HUES48 (cell line): ENCODE measurements at regions not wholly inside any gene's neighbourhood (a gene's known extent, or its start where the extent isn't known, plus 50 kb on each side); places are given as distances from the start of the nearest gene placed in this dataset.
"Not testable (repeated sequence)": the region's sequence is repeated elsewhere in the genome, so short reads cannot be mapped to it uniquely, and the experiment has no call there.

ENCODE experiments used
- H3K27ac ChIP-seq: one replicate; pipeline ENCODE4 v1.7.0; 2013; ENCODE audit warnings: low read depth, low read length, inconsistent platforms
- H3K27me3 ChIP-seq: 2 replicates; pipeline ENCODE4 v1.6.1; 2013; ENCODE audit warnings: mild to moderate bottlenecking, low read length; ENCODE audit not compliant: control insufficient read depth, insufficient read depth
- H3K36me3 ChIP-seq: 2 replicates; pipeline ENCODE4 v1.6.1; 2013; ENCODE audit warnings: low read length; ENCODE audit not compliant: control insufficient read depth, insufficient read depth
- H3K4me1 ChIP-seq: 2 replicates; pipeline ENCODE4 v1.6.1; 2013; ENCODE audit warnings: mild to moderate bottlenecking, low read length; ENCODE audit not compliant: control insufficient read depth, insufficient read depth
- H3K4me3 ChIP-seq: 2 replicates; pipeline ENCODE4 v1.5.1; 2013; ENCODE audit warnings: mild to moderate bottlenecking, low read depth, low read length
- H3K9ac ChIP-seq: 2 replicates; pipeline ENCODE4 v1.6.1; 2013; ENCODE audit warnings: mild to moderate bottlenecking, low read depth, low read length, moderate library complexity
- H3K9me3 ChIP-seq: 2 replicates; pipeline ENCODE4 v1.6.1; 2013; ENCODE audit warnings: low read length; ENCODE audit not compliant: control insufficient read depth, insufficient read depth

DNA sequence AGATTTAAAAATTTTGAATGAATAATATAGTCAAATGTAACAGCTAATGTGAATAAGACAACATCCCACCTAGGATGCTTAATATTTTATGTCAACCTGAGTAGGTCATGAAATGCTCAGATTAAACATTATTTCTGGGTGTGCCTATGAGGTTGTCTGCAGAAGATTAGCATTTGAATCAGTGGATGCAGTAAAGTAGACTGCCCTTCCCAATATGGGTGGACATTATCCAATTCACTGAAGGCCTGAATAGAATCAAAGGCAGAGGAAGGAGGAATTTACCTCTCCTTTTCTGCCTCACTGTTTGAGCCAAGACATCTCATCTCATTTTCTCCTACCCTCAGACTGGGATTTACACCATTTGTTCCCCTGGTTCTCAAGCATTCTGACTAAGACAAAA, 1582.3 kb downstream of the EFNA5 start:
- Histone ChIP-seq H3K36me3 (no peaks in the 10 kb centered on the region), H3K27me3 (no peaks in the 10 kb centered on the region), H3K27ac (no peak overlapping the region), H3K4me1 (peaks cover 55% of the 10 kb centered on the region), H3K9me3 (no peaks in the 10 kb centered on the region), H3K4me3 (no peak overlapping the region), H3K9ac (no peak overlapping the region)

GRCh38 chr5:106086352-106086751, 1584.4 kb downstream of the EFNA5 start:
- peak overlapping the region; percentile 69 for H3K27ac ChIP-seq
- H3K9me3 ChIP-seq = no peaks in the 10 kb centered on the region
- peak overlapping the region; percentile 43 for H3K9ac ChIP-seq
- H3K4me3 ChIP-seq = peak overlapping the region; percentile 33
- H3K36me3 ChIP-seq = no peaks in the 10 kb centered on the region
- H3K4me1 ChIP-seq = peaks cover 56% of the 10 kb centered on the region
- H3K27me3 ChIP-seq = no peaks in the 10 kb centered on the region

GRCh38 chr5:106085556-106085955, 1585.2 kb downstream of the EFNA5 start:
- Histone ChIP-seq H3K9me3 (no peaks in the 10 kb centered on the region), H3K36me3 (no peaks in the 10 kb centered on the region), H3K4me1 (peaks cover 56% of the 10 kb centered on the region), H3K27ac (peak overlapping the region; percentile 69), H3K4me3 (peak overlapping the region; percentile 38; the same call in 1 of the 2 replicates), H3K27me3 (no peaks in the 10 kb centered on the region), H3K9ac (peak overlapping the region; percentile 43; the same call in 1 of the 2 replicates)

- Histone ChIP-seq H3K4me1 (peaks cover 60% of the 10 kb centered on the region), H3K9me3 (no peaks in the 10 kb centered on the region), H3K36me3 (no peaks in the 10 kb centered on the region), H3K27me3 (no peaks in the 10 kb centered on the region), H3K27ac (peak overlapping the region; percentile 69), H3K4me3 (peak overlapping the region; percentile 38; the same call in 1 of the 2 replicates), H3K9ac (no peak overlapping the region; the same call in 1 of the 2 replicates)
These were observed 1585.6 kb downstream of the EFNA5 start for GRCh38 chr5:106085136-106085535.

DNA sequence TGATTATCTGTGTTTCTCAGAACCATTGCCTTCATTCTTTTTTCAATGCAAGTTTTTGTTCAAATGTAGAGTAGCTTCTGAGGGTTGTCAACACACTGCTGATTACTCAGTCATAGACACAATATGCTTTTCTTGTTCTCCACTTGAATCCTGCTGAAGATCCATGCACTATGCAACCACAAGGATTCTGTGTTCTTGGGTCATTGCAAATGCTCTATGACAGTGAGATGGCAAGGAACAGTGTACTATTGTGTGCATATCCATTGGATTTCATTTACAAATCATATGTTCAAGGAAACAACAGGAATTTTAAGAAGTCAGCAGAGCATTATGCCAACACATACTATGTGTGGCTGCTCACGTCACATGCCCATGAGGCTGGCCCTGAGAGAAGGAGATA, 1590.2 kb downstream of the EFNA5 start:
- Histone ChIP-seq H3K27me3 (no peaks in the 10 kb centered on the region), H3K36me3 (no peaks in the 10 kb centered on the region), H3K9me3 (no peaks in the 10 kb centered on the region), H3K4me3 (no peak overlapping the region), H3K27ac (no peak overlapping the region), H3K4me1 (peaks cover 32% of the 10 kb centered on the region), H3K9ac (no peak overlapping the region)

DNA sequence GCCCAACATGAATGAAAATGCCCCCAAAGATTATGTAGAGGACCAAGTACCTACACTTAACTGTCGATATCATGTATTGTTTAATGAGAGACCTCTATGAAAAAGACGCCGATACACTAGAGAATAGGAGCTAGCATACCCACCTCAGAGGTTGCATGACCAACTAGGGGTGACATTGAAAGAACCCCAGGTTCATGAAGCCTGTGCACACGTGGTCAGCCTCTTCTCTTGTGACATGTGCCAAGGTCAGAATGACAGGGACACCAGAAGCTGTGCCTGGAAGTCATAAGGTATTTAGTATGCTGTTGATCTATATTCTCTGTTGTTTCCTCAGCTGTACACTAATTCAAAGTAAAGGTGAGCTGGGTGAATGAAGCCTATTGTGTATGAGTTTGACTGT, 1594.1 kb downstream of the EFNA5 start:
- Histone ChIP-seq H3K4me3 (no peak overlapping the region), H3K27me3 (no peaks in the 10 kb centered on the region), H3K36me3 (no peaks in the 10 kb centered on the region), H3K27ac (no peak overlapping the region), H3K9ac (no peak overlapping the region), H3K9me3 (no peaks in the 10 kb centered on the region), H3K4me1 (peaks cover 12% of the 10 kb centered on the region; the same call in 1 of the 2 replicates)

GRCh38 chr5:106072208-106072607, 1598.5 kb downstream of the EFNA5 start:
- no peak overlapping the region for H3K4me3 ChIP-seq
- no peaks in the 10 kb centered on the region for H3K4me1 ChIP-seq
- H3K9ac ChIP-seq = no peak overlapping the region
- H3K36me3 ChIP-seq = no peaks in the 10 kb centered on the region
- H3K9me3 ChIP-seq = peaks cover 7% of the 10 kb centered on the region
- no peak overlapping the region for H3K27ac ChIP-seq
- no peaks in the 10 kb centered on the region for H3K27me3 ChIP-seq

DNA sequence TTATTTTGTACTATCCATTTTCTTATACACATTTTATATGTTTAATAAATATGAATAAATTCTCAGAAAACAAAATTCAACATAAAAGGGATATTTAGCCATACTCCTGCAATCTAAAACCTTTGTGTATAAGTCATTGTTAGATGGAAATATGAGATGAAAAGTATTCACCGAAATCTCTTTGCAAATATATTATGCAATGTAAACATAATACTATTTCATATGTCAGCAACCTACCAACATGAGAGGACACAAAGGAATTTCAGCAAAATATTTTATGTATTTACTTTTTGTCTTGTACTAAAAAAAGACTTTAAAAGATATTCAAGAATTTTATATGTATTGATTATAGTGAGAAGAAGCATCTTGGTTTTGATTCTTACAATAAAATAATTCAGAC, 1623.4 kb downstream of the EFNA5 start:
- H3K27ac ChIP-seq = no peak overlapping the region
- H3K36me3 ChIP-seq = no peaks in the 10 kb centered on the region
- no peak overlapping the region for H3K4me3 ChIP-seq
- H3K4me1 ChIP-seq = no peaks in the 10 kb centered on the region; the same call in 1 of the 2 replicates
- H3K27me3 ChIP-seq = no peaks in the 10 kb centered on the region
- no peak overlapping the region for H3K9ac ChIP-seq
- H3K9me3 ChIP-seq = no peaks in the 10 kb centered on the region

DNA sequence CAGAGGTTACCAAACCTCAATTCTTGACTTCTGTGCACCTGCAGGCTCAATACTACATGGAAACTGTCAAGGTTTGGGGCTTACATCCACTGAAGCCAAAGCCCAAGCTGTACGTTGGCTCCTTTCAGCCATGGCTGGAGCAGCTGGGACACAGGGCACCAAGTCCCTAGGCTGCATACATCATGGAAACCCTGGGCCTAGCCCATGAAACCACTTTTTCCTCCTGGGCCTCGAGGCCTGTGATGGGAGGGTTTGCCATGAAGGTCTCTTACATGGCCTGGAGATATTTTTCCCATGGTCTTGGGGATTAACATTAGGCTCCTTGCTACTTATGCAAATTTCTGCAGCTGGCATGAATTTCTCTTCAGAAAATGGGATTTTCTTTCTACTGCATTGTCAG, 1638.7 kb downstream of the EFNA5 start:
- H3K4me3 ChIP-seq, H3K36me3 ChIP-seq, H3K9ac ChIP-seq, H3K27ac ChIP-seq, H3K4me1 ChIP-seq, H3K27me3 ChIP-seq: not testable (repeated sequence)
- H3K9me3 ChIP-seq = peaks cover 11% of the 10 kb centered on the region

DNA sequence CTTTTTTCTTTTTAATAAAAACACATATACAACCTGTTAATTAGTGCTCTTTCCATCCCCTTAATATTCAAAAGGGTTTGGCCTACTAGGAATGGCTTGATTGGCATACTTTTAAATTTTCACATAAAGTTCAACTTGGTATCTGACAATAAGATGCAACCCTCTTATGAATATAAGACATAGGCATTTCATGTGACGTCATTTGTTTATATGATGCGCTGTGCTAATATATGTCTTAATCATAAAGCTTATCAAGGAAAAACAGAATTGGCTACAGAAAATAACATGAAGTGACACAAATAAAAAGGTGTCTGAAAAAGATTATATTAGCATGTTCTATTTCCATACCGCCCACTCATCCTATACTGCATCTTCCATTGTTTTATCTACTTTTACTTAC, 1642.4 kb downstream of the EFNA5 start:
- Histone ChIP-seq H3K4me3 (no peak overlapping the region), H3K4me1 (no peaks in the 10 kb centered on the region), H3K27me3 (no peaks in the 10 kb centered on the region), H3K9me3 (peaks cover 11% of the 10 kb centered on the region), H3K9ac (no peak overlapping the region), H3K36me3 (no peaks in the 10 kb centered on the region), H3K27ac (no peak overlapping the region)

- H3K4me3 ChIP-seq = no peak overlapping the region
- no peaks in the 10 kb centered on the region for H3K9me3 ChIP-seq
- no peaks in the 10 kb centered on the region for H3K27me3 ChIP-seq
- H3K27ac ChIP-seq = no peak overlapping the region
- H3K9ac ChIP-seq = no peak overlapping the region
- 0 out of 2 replicates have a peak, but pooled peaks cover 8% of the 10 kb centered on the region for H3K4me1 ChIP-seq
- H3K36me3 ChIP-seq = no peaks in the 10 kb centered on the region
These were observed 1649.8 kb downstream of the EFNA5 start for GRCh38 chr5:106020894-106021293.

GRCh38 chr5:106019261-106019660, 1651.5 kb downstream of the EFNA5 start:
- Histone ChIP-seq H3K9ac (no peak overlapping the region), H3K4me3 (no peak overlapping the region), H3K4me1 (0 out of 2 replicates have a peak, but pooled peaks cover 8% of the 10 kb centered on the region), H3K27me3 (no peaks in the 10 kb centered on the region), H3K27ac (no peak overlapping the region), H3K9me3 (no peaks in the 10 kb centered on the region), H3K36me3 (no peaks in the 10 kb centered on the region)
